ENCODE measurements at regions not wholly inside any gene's neighbourhood (a gene's known extent, or its start where the extent isn't known, plus 50 kb on each side); places are given as distances from the start of the nearest gene placed in this dataset.

DNA sequence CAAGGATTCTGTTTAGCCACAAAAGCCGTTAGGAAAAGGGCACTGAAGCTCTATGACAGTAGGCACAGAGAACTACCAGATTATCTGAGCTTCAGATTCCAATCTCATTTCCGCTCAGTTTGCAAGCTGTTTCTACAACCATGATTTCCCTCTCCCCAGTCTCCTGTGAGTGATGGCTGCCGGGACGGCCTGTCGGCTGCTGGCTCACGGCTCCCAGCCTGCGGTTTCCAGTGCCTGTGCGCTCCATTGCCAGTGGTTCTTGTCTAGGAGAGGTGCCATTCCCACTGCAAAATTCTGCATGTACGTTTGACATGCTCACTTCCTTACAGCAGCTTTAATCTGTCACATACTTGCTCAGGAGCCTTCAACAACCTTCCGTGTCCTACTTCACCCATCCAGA lies 429.1 kb upstream of the FRG1 start:
- Histone ChIP-seq H3K36me3 (no peaks in the 10 kb centered on the region), H3K4me1 (no peaks in the 10 kb centered on the region), H3K27me3 (no peaks in the 10 kb centered on the region), H3K9me3 (no peaks in the 10 kb centered on the region), H3K4me3 (ENCODE audit: low read depth, low read length) (no peak overlapping the region)
- TF ChIP-seq, protein P1, sequence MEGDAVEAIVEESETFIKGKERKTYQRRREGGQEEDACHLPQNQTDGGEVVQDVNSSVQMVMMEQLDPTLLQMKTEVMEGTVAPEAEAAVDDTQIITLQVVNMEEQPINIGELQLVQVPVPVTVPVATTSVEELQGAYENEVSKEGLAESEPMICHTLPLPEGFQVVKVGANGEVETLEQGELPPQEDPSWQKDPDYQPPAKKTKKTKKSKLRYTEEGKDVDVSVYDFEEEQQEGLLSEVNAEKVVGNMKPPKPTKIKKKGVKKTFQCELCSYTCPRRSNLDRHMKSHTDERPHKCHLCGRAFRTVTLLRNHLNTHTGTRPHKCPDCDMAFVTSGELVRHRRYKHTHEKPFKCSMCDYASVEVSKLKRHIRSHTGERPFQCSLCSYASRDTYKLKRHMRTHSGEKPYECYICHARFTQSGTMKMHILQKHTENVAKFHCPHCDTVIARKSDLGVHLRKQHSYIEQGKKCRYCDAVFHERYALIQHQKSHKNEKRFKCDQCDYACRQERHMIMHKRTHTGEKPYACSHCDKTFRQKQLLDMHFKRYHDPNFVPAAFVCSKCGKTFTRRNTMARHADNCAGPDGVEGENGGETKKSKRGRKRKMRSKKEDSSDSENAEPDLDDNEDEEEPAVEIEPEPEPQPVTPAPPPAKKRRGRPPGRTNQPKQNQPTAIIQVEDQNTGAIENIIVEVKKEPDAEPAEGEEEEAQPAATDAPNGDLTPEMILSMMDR (IDR thresholded peaks at IDR 0.05; ENCODE audit: low read depth, low read length), result no peak
- DNase-seq, result no peak

DNA sequence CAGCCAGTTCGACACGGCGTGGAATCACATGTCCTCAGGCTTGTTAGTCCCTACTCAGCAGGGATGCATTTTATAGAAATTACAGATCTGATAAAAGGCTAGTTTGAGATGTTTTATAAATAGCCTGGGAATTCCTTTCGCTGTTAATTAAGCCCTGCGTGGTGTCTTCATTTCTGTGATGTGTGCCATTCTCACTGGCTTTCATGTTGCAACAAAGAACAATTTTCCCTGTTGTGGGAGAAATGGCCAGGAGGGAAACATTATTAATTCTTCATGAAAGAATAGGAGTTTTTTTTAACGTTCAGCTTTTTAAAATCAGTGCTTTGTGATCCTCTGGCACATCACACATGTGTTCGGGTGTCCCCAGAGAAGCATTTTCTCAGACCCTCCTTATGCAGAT lies 427.3 kb upstream of the FRG1 start:
- Histone ChIP-seq H3K4me3 (ENCODE audit: low read depth, low read length) (no peak overlapping the region), H3K9me3 (no peaks in the 10 kb centered on the region), H3K4me1 (no peaks in the 10 kb centered on the region), H3K36me3 (no peaks in the 10 kb centered on the region), H3K27me3 (no peaks in the 10 kb centered on the region)
- DNase-seq, result no peak
- TF ChIP-seq, protein P1 (IDR thresholded peaks at IDR 0.05; ENCODE audit: low read depth, low read length), result no peak

DNA sequence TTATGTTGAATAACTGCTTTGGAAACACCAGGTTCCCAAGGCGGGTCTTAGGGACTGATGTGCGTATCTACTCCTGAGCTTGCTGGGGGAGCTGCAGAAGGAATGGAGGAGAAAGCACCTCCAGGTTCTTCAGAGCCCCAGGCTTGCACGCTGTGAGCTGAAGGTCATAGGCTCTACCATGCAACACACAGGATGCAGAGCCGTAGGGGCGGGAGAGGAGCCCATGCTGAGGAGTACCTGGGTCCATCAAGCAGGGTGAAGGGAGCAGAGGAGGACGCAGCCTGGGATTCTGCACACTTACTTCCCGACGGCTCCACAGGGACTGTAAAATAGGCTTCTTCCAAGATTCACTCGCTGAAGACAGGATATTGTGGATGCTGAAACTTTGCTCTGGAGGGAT lies 426.5 kb upstream of the FRG1 start:
- Histone ChIP-seq H3K4me3 (ENCODE audit: low read depth, low read length) (no peak overlapping the region), H3K27me3 (no peaks in the 10 kb centered on the region), H3K36me3 (no peaks in the 10 kb centered on the region), H3K9me3 (no peaks in the 10 kb centered on the region), H3K4me1 (no peaks in the 10 kb centered on the region)
- DNase-seq, result no peak
- TF ChIP-seq, protein P1 (IDR thresholded peaks at IDR 0.05; ENCODE audit: low read depth, low read length), result no peak

DNA sequence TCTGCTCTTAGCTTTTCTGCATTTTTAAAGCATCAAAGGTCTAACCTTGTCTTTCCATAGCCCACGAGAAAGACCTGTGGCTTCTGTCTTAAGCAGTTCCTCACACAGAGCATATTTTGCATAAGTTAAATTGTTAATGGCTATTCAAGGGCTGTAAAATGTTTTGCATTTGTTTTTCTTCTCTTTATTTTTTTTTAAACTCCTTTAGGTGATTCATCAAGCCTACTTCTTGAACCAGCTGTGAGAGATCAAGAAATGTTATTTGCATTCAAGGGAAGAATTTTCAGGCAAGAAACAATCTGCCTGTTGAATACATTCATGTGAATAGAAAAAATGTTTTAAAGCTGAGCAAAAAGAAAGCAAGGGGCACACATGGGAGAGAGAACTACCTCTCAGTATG lies 423.8 kb upstream of the FRG1 start:
- Histone ChIP-seq H3K27me3 (no peaks in the 10 kb centered on the region), H3K4me3 (ENCODE audit: low read depth, low read length) (no peak overlapping the region), H3K4me1 (no peaks in the 10 kb centered on the region), H3K36me3 (no peaks in the 10 kb centered on the region), H3K9me3 (no peaks in the 10 kb centered on the region)
- TF ChIP-seq, protein P1 (IDR thresholded peaks at IDR 0.05; ENCODE audit: low read depth, low read length), result no peak
- no peak for DNase-seq

DNA sequence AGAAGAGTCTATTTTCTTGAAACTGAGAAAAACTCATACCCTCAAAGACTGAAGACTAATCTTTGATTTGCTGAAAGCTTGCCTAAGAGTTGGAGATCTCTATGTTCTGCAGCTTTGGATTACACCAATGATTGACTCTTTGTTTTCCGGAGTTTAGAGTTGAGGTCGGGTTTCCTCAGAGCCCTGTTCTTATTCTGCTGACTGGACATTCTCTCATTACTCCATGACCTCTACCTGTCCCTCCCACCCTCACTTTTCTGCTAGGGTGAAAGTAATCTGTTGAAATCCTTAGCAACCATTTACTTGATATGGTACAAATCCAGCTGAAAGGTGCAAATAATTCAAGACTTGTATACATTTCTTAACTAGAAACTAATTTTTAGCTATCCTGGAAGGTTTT lies 421.5 kb upstream of the FRG1 start:
- no peaks in the 10 kb centered on the region for H3K4me1 ChIP-seq
- no peaks in the 10 kb centered on the region for H3K9me3 ChIP-seq
- no peaks in the 10 kb centered on the region for H3K27me3 ChIP-seq
- TF ChIP-seq, protein P1 (IDR thresholded peaks at IDR 0.05; ENCODE audit: low read depth, low read length), result no peak
- DNase-seq, result no peak
- no peaks in the 10 kb centered on the region for H3K36me3 ChIP-seq
- no peak overlapping the region for H3K4me3 ChIP-seq (ENCODE audit: low read depth, low read length)

DNA sequence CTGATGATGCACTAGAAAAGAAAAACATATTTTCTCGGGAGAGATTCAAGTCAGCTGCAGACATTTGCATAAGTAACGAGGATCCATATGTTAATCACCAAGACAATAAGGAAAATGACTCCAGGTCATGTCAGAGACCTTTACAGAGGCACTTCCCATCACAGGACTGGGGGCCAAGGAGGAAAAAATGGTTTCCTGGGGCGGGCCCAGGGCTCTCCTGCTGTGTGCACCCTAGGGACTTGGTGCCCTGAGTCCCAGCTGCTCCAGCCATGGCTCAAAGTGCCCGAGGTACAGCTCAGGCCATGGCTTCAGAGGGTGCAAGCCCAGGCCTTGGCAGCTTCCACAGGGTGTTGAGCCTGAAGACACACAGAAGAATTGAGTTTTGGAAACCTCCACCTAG lies 415.4 kb upstream of the FRG1 start:
- Histone ChIP-seq H3K9me3 (no peaks in the 10 kb centered on the region), H3K4me3 (ENCODE audit: low read depth, low read length) (no peak overlapping the region)

More for the DNA sequence above, 415.4 kb upstream of the FRG1 start:
- H3K27me3 ChIP-seq, result no peaks in the 10 kb centered on the region
- no peak for DNase-seq
- H3K4me1 ChIP-seq, result no peaks in the 10 kb centered on the region
- TF ChIP-seq, protein P1 (IDR thresholded peaks at IDR 0.05; ENCODE audit: low read depth, low read length), result no peak
- H3K36me3 ChIP-seq, result no peaks in the 10 kb centered on the region
